Endodermal cell (in vitro differentiated cells): ENCODE measurements at regions not wholly inside any gene's neighbourhood (a gene's known extent, or its start where the extent isn't known, plus 50 kb on each side); places are given as distances from the start of the nearest gene placed in this dataset.

Experiments
- DNase-seq: peaks from one replicate; pipeline ENCODE4 v3.0.0-alpha.2; 2017
- H3K27ac ChIP-seq: 2 replicates; pipeline ENCODE4 v1.5.1; 2013; ENCODE audit warnings: mild to moderate bottlenecking, low read depth, low read length, moderate library complexity
- H3K27me3 ChIP-seq: 2 replicates; pipeline ENCODE4 v1.6.1; 2013; ENCODE audit warnings: mild to moderate bottlenecking, low read length, moderate library complexity; ENCODE audit not compliant: insufficient read depth, control insufficient read depth, poor library complexity, severe bottlenecking
- H3K36me3 ChIP-seq: 2 replicates; pipeline ENCODE4 v1.7.0; 2013; ENCODE audit warnings: mild to moderate bottlenecking, low read length, moderate library complexity; ENCODE audit not compliant: control insufficient read depth, insufficient read depth
- H3K4me1 ChIP-seq: one replicate; pipeline ENCODE4 v1.7.0; 2013; ENCODE audit warnings: low read length; ENCODE audit not compliant: control insufficient read depth, insufficient read depth
- H3K4me3 ChIP-seq: 2 replicates; pipeline ENCODE4 v1.5.1; 2013; ENCODE audit warnings: mild to moderate bottlenecking, low read length, moderate library complexity
- H3K9ac ChIP-seq: 2 replicates; pipeline ENCODE4 v1.6.1; 2013; ENCODE audit warnings: mild to moderate bottlenecking, low read length, moderate library complexity; ENCODE audit not compliant: poor library complexity, severe bottlenecking; ENCODE audit errors: extremely low read depth
- H3K9me3 ChIP-seq: 2 replicates; pipeline ENCODE4 v1.6.1; 2013; ENCODE audit warnings: mild to moderate bottlenecking, low read length, moderate library complexity; ENCODE audit not compliant: control insufficient read depth
- H3K27ac Mint-ChIP-seq: 2 replicates; pipeline ENCODE4 v1.8.0; 2020; ENCODE audit warnings: mixed read lengths
- H3K27me3 Mint-ChIP-seq: 2 replicates; pipeline ENCODE4 v1.8.0; 2021; ENCODE audit warnings: mild to moderate bottlenecking, mixed read lengths; ENCODE audit not compliant: insufficient read depth
- H3K36me3 Mint-ChIP-seq: 2 replicates; pipeline ENCODE4 v1.8.0; 2020; ENCODE audit warnings: low read depth, mixed read lengths
- H3K4me1 Mint-ChIP-seq: 2 replicates; pipeline ENCODE4 v1.8.0; 2020; ENCODE audit warnings: mixed read lengths
- H3K4me3 Mint-ChIP-seq: 2 replicates; pipeline ENCODE4 v1.8.0; 2020; ENCODE audit warnings: mild to moderate bottlenecking, moderate library complexity, mixed read lengths
- H3K9me3 Mint-ChIP-seq: 2 replicates; pipeline ENCODE4 v1.8.0; 2020; ENCODE audit warnings: mild to moderate bottlenecking, mixed read lengths
- WGBS, 2 experiments: methylation state at CpG; one replicate each; pipeline versions ENCODE4 v1.1.5 to v1.1.7; 2013; ENCODE audit warnings: missing lambda C conversion rate in 2 of 2, mixed read lengths in 1 of 2; ENCODE audit not compliant: insufficient coverage in 1 of 2, insufficient read length in 1 of 2; 5-methylcytosine and 5-hydroxymethylcytosine counted together
- TF ChIP-seq, protein P1 (sequence below): fragments of 200-600 bp; sonication (generic); conservative IDR thresholded peaks from 2 replicates; pipeline ENCODE4 v1.5.0; 2021; ENCODE audit warnings: antibody characterized with exemption, mild to moderate bottlenecking

DNA sequence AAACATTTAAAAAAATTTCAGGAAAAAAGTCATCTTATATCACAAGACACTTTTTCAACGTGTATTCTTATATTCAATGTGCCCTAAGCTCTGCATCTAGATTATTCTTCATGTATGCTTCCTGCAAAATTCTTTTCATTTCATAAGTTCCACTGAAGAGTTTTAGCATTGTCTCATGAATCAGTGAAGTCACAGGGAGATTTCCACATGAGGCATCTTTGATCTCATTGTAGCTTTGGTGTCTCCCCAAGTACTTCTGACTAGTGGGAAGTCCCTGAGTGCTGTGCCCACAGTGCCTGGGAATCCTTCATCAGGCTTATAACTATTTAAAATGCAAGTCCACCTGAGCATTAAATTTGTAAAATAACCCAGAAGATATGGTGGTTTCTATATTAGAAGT, 123.8 kb downstream of the MAD2L1 start:
- H3K9me3 ChIP-seq, result no peaks in the 10 kb centered on the region
- no peaks in the 10 kb centered on the region for H3K27me3 ChIP-seq
- DNase-seq, result no peak
- WGBS, 2 experiments, result 90 to 93% methylated on average over 1 of the region's 1 CpG
- TF ChIP-seq, protein P1, sequence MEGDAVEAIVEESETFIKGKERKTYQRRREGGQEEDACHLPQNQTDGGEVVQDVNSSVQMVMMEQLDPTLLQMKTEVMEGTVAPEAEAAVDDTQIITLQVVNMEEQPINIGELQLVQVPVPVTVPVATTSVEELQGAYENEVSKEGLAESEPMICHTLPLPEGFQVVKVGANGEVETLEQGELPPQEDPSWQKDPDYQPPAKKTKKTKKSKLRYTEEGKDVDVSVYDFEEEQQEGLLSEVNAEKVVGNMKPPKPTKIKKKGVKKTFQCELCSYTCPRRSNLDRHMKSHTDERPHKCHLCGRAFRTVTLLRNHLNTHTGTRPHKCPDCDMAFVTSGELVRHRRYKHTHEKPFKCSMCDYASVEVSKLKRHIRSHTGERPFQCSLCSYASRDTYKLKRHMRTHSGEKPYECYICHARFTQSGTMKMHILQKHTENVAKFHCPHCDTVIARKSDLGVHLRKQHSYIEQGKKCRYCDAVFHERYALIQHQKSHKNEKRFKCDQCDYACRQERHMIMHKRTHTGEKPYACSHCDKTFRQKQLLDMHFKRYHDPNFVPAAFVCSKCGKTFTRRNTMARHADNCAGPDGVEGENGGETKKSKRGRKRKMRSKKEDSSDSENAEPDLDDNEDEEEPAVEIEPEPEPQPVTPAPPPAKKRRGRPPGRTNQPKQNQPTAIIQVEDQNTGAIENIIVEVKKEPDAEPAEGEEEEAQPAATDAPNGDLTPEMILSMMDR, result no peak
- no peak overlapping the region for H3K27ac ChIP-seq
- no peaks in the 10 kb centered on the region for H3K4me1 ChIP-seq
- H3K36me3 Mint-ChIP-seq, result no peaks in the 10 kb centered on the region
- no peak overlapping the region for H3K9ac ChIP-seq
- H3K4me1 Mint-ChIP-seq, result no peaks in the 10 kb centered on the region
- no peak overlapping the region for H3K4me3 Mint-ChIP-seq
- no peaks in the 10 kb centered on the region for H3K27me3 Mint-ChIP-seq
- no peaks in the 10 kb centered on the region for H3K36me3 ChIP-seq
- no peak overlapping the region for H3K27ac Mint-ChIP-seq
- H3K4me3 ChIP-seq, result no peak overlapping the region
- no peaks in the 10 kb centered on the region for H3K9me3 Mint-ChIP-seq

DNA sequence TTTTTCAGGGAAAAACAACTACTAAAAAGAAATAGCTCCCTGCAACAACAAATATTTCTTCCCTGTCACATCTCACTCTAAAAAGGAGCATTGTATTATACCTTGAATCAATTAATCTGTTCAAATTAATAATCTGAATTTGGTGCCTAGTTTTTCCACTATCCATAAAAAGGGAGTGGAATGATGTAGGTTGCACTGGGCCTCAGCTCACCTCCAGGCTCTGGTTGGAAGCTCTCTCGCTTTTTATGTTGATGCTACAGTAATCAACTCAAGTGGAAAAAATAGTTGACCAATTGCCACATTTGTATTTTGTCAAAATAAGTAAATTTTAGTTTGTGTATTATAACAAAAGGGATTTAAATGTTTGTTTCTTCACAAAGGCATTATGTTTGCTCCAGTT, 126.1 kb downstream of the MAD2L1 start:
- Mint-ChIP-seq H3K4me1 (no peaks in the 10 kb centered on the region), H3K27me3 (no peaks in the 10 kb centered on the region), H3K27ac (no peak overlapping the region), H3K9me3 (no peaks in the 10 kb centered on the region), H3K36me3 (no peaks in the 10 kb centered on the region), H3K4me3 (no peak overlapping the region)
- 100% methylated on average over 1 of the region's 1 CpG; no CpG with 5 or more reads in 1 of the 2 experiments for WGBS, 2 experiments
- no peaks in the 10 kb centered on the region for H3K27me3 ChIP-seq
- no peak for DNase-seq
- TF ChIP-seq, protein P1, result no peak
- no peaks in the 10 kb centered on the region for H3K9me3 ChIP-seq
- no peak overlapping the region for H3K9ac ChIP-seq
- no peaks in the 10 kb centered on the region for H3K36me3 ChIP-seq
- H3K4me1 ChIP-seq, result no peaks in the 10 kb centered on the region
- no peak overlapping the region for H3K4me3 ChIP-seq
- H3K27ac ChIP-seq, result no peak overlapping the region

DNA sequence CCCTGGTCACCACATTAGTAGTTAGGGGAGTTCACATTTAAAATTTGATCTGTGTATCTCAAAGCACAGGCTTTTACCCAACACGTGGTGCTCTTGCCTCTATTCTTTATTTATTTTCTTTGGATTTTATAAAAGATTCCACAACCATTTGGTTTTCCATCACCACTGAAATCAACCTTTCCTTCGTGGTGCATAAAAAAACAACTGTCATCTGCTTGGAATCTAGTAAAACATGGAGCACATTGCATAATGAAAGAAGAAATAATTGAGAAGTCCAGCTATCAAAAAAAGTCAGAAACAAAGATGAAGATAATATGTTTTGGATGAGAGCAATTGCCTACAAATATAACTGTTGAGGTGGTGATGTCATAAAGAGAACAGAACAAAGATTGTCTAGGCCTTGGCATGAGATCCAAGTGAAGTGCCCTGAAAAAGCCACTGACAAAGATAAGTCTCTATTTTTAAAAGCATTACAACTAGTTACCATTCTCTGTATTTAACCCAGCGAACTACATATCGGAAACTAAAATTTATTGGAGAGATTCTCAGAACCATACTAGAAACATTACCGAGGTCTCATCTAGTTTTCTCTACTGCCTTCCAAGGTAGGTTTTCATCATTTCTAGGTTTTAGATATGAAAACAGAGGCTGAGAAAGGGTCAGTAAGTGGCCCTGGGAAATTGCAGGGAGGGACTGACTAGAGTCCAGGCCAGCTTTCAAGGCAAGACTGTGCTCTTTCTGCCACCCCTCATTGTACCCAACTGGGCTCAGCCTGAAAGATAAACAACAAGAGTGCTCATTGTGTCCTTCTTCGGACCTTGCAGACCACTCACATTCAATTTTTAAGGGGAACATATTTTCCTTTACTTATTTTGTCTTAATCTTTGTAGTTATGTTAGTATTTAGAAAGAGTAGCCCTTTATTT, 127.3 kb downstream of the MAD2L1 start:
- no peaks in the 10 kb centered on the region for H3K9me3 ChIP-seq
- no peaks in the 10 kb centered on the region for H3K4me1 Mint-ChIP-seq
- no peak overlapping the region for H3K4me3 ChIP-seq
- H3K27ac ChIP-seq, result no peak overlapping the region
- whole genome bisulfite sequencing, 2 experiments, result 96% methylated on average over 6 of the region's 6 CpGs; no CpG with 5 or more reads in 1 of the 2 experiments
- H3K4me1 ChIP-seq, result no peaks in the 10 kb centered on the region
- no peak overlapping the region for H3K9ac ChIP-seq
- TF ChIP-seq, protein P1, result no peak
- no peak overlapping the region for H3K4me3 Mint-ChIP-seq
- no peak overlapping the region for H3K27ac Mint-ChIP-seq
- no peaks in the 10 kb centered on the region for H3K27me3 Mint-ChIP-seq
- H3K36me3 Mint-ChIP-seq, result no peaks in the 10 kb centered on the region
- no peaks in the 10 kb centered on the region for H3K27me3 ChIP-seq
- no peaks in the 10 kb centered on the region for H3K36me3 ChIP-seq
- DNase-seq, result no peak
- H3K9me3 Mint-ChIP-seq, result no peaks in the 10 kb centered on the region
